OCI-LY1 (cell line): ENCODE measurements at regions not wholly inside any gene's neighbourhood (a gene's known extent, or its start where the extent isn't known, plus 50 kb on each side); places are given as distances from the start of the nearest gene placed in this dataset.

ENCODE experiments used
- H2AFZ ChIP-seq: fragments of 200-600 bp; sonication (generic), shearing (Covaris generic); 2 replicates; pipeline ENCODE4 v1.6.0; 2014; ENCODE audit warnings: antibody characterized with exemption, mild to moderate bottlenecking, low read length
- H3F3A ChIP-seq: fragments of 200-600 bp; sonication (generic), shearing (Covaris generic); 2 replicates; pipeline ENCODE4 v1.6.0; 2014; ENCODE audit warnings: mild to moderate bottlenecking, antibody characterized with exemption, low read length, moderate library complexity; ENCODE audit not compliant: insufficient read depth
- H3K27ac ChIP-seq: fragments of 200-600 bp; sonication (generic); 2 replicates; pipeline ENCODE4 v1.5.1; 2014; ENCODE audit warnings: low read length, mixed run types, mild to moderate bottlenecking, low read depth; ENCODE audit not compliant: poor library complexity, severe bottlenecking
- H3K27me3 ChIP-seq: fragments of 200-600 bp; sonication (generic); 2 replicates; pipeline ENCODE4 v1.6.0; 2014; ENCODE audit warnings: antibody characterized with exemption, mild to moderate bottlenecking, low read length, moderate library complexity; ENCODE audit not compliant: insufficient read depth
- H3K36me3 ChIP-seq: fragments of 200-600 bp; sonication (generic); 2 replicates; pipeline ENCODE4 v1.6.1; 2014; ENCODE audit warnings: mild to moderate bottlenecking, antibody characterized with exemption, low read length, moderate library complexity, mixed read lengths; ENCODE audit not compliant: insufficient read depth
- H3K4me1 ChIP-seq: fragments of 200-600 bp; sonication (generic); 2 replicates; pipeline ENCODE4 v1.5.1; 2014; ENCODE audit warnings: mild to moderate bottlenecking, low read length, moderate library complexity; ENCODE audit not compliant: insufficient read depth, severe bottlenecking
- H3K4me2 ChIP-seq: fragments of 200-600 bp; sonication (generic), shearing (Covaris generic); 2 replicates; pipeline ENCODE4 v1.6.1; 2014; ENCODE audit warnings: low read length
- H3K4me3 ChIP-seq: fragments of 200-600 bp; sonication (generic); 2 replicates; pipeline ENCODE4 v1.5.1; 2014; ENCODE audit warnings: low read length, low read depth, mild to moderate bottlenecking, mixed read lengths; ENCODE audit not compliant: poor library complexity, severe bottlenecking
- H3K79me2 ChIP-seq: fragments of 200-600 bp; shearing (Covaris generic); 2 replicates; pipeline ENCODE4 v1.6.1; 2016; ENCODE audit warnings: mixed run types, low read length, mixed read lengths; ENCODE audit not compliant: insufficient read depth
- H3K9ac ChIP-seq: fragments of 200-600 bp; sonication (generic), shearing (Covaris generic); 2 replicates; pipeline ENCODE4 v1.6.1; 2014; ENCODE audit warnings: mild to moderate bottlenecking, low read length, mixed read lengths
- H3K9me2 ChIP-seq: fragments of 200-600 bp; sonication (generic), shearing (Covaris generic); 2 replicates; pipeline ENCODE4 v1.6.1; 2014; ENCODE audit warnings: low read depth, mild to moderate bottlenecking, low read length, mixed read lengths
- H3K9me3 ChIP-seq: fragments of 200-600 bp; shearing (Covaris generic); 2 replicates; pipeline ENCODE4 v1.6.1; 2014; ENCODE audit warnings: low read length, mixed read lengths
- H4K20me1 ChIP-seq: fragments of 200-600 bp; sonication (generic), shearing (Covaris generic); 2 replicates; pipeline ENCODE4 v1.6.0; 2016; ENCODE audit warnings: mild to moderate bottlenecking, low read length; ENCODE audit not compliant: insufficient read depth
- CTCF ChIP-seq: fragments of 200-600 bp; sonication (generic), shearing (Covaris generic); IDR thresholded peaks from 2 replicates; pipeline ENCODE4 v1.5.1; 2017; ENCODE audit warnings: mild to moderate bottlenecking, antibody characterized with exemption, low read length, moderate library complexity, mixed read lengths
- EZH2 ChIP-seq: fragments of 200-600 bp; sonication (generic), shearing (Covaris generic); IDR thresholded peaks from 2 replicates; pipeline ENCODE4 v1.8.0; 2017; ENCODE audit warnings: borderline replicate concordance, mixed run types, mild to moderate bottlenecking, antibody characterized with exemption, low read length, moderate library complexity, mixed read lengths

- no peak overlapping the region for H3K4me2 ChIP-seq
Observed at GRCh38 chr2:120785228-120785966, 49.7 kb downstream of the GLI2 start.

GRCh38 chr2:120786038-120786960 is 50.6 kb downstream of the GLI2 start:
- H3K9ac ChIP-seq = no peak overlapping the region
- no peak overlapping the region for H3K4me2 ChIP-seq
- no peaks in the 10 kb centered on the region for H3K36me3 ChIP-seq

More at GRCh38 chr2:120785228-120785966, 49.7 kb downstream of the GLI2 start:
- Histone ChIP-seq H3F3A (no peaks in the 10 kb centered on the region), H3K27me3 (no peaks in the 10 kb centered on the region), H3K9me3 (no peaks in the 10 kb centered on the region), H3K9ac (no peak overlapping the region), H4K20me1 (no peaks in the 10 kb centered on the region), H3K4me1 (no peaks in the 10 kb centered on the region), H3K4me3 (no peak overlapping the region), H3K36me3 (no peaks in the 10 kb centered on the region), H3K27ac (no peak overlapping the region), H2AFZ (no peak overlapping the region), H3K79me2 (no peaks in the 10 kb centered on the region), H3K9me2 (no peaks in the 10 kb centered on the region)
- TF ChIP-seq EZH2 (no peak), CTCF (no peak)

More at GRCh38 chr2:120786038-120786960, 50.6 kb downstream of the GLI2 start:
- H3K9me3 ChIP-seq = no peaks in the 10 kb centered on the region
- no peak overlapping the region for H3K27ac ChIP-seq
- H3K4me1 ChIP-seq = no peaks in the 10 kb centered on the region
- no peaks in the 10 kb centered on the region for H3K9me2 ChIP-seq
- no peak overlapping the region for H2AFZ ChIP-seq
- H3K4me3 ChIP-seq = no peak overlapping the region
- H3F3A ChIP-seq = no peaks in the 10 kb centered on the region
- TF ChIP-seq EZH2 (no peak), CTCF (no peak)
- H3K79me2 ChIP-seq = no peaks in the 10 kb centered on the region
- no peaks in the 10 kb centered on the region for H4K20me1 ChIP-seq
- no peaks in the 10 kb centered on the region for H3K27me3 ChIP-seq
